ENCODE measurements at regions not wholly inside any gene's neighbourhood (a gene's known extent, or its start where the extent isn't known, plus 50 kb on each side); places are given as distances from the start of the nearest gene placed in this dataset.

GRCh38 chr5:155068616-155069100 lies 55.1 kb downstream of the KIF4B start:
- DNase-seq (ENCODE audit: low read depth) (no peak), FAIRE-seq (no peak)
- Histone ChIP-seq H3K36me3 (ENCODE audit: control insufficient read depth, insufficient read depth, low read length) (no peaks in the 10 kb centered on the region), H3K4me3 (ENCODE audit: low read depth, low read length) (no peak overlapping the region), H3K27me3 (ENCODE audit: control insufficient read depth, insufficient read depth, low read length) (no peaks in the 10 kb centered on the region)
- TF ChIP-seq CTCF (IDR thresholded peaks at IDR 0.05; ENCODE audit: insufficient read depth, low read length, severe bottlenecking): no peak

- no peak for TF ChIP-seq CTCF (IDR thresholded peaks at IDR 0.05; ENCODE audit: insufficient read depth, low read length, severe bottlenecking)
- Histone ChIP-seq H3K36me3 (ENCODE audit: control insufficient read depth, insufficient read depth, low read length) (no peaks in the 10 kb centered on the region), H3K27me3 (ENCODE audit: control insufficient read depth, insufficient read depth, low read length) (no peaks in the 10 kb centered on the region), H3K4me3 (ENCODE audit: low read depth, low read length) (no peak overlapping the region)
- FAIRE-seq (no peak), DNase-seq (ENCODE audit: low read depth) (no peak)
These were observed 56.4 kb downstream of the KIF4B start for GRCh38 chr5:155069961-155070360.

- no peak for DNase-seq (ENCODE audit: low read depth)
- TF ChIP-seq CTCF (IDR thresholded peaks at IDR 0.05; ENCODE audit: insufficient read depth, low read length, severe bottlenecking): no peak
- H3K4me3 ChIP-seq (ENCODE audit: low read depth, low read length): no peak overlapping the region
- H3K27me3 ChIP-seq (ENCODE audit: control insufficient read depth, insufficient read depth, low read length): no peaks in the 10 kb centered on the region
- H3K36me3 ChIP-seq (ENCODE audit: control insufficient read depth, insufficient read depth, low read length): no peaks in the 10 kb centered on the region
- no peak for FAIRE-seq
These were observed 57.2 kb downstream of the KIF4B start for GRCh38 chr5:155070781-155071180.

GRCh38 chr5:155076379-155076778 lies 62.8 kb downstream of the KIF4B start:
- no peaks in the 10 kb centered on the region for H3K36me3 ChIP-seq (ENCODE audit: control insufficient read depth, insufficient read depth, low read length)
- H3K4me3 ChIP-seq (ENCODE audit: low read depth, low read length): no peak overlapping the region
- H3K27me3 ChIP-seq (ENCODE audit: control insufficient read depth, insufficient read depth, low read length): no peaks in the 10 kb centered on the region
- DNase-seq (ENCODE audit: low read depth) (no peak), FAIRE-seq (no peak)
- TF ChIP-seq CTCF (IDR thresholded peaks at IDR 0.05; ENCODE audit: insufficient read depth, low read length, severe bottlenecking): no peak

GRCh38 chr5:155079698-155080097 lies 66.1 kb downstream of the KIF4B start:
- Histone ChIP-seq H3K27me3 (ENCODE audit: control insufficient read depth, insufficient read depth, low read length) (no peaks in the 10 kb centered on the region), H3K36me3 (ENCODE audit: control insufficient read depth, insufficient read depth, low read length) (no peaks in the 10 kb centered on the region), H3K4me3 (ENCODE audit: low read depth, low read length) (no peak overlapping the region)
- no peak for TF ChIP-seq CTCF (IDR thresholded peaks at IDR 0.05; ENCODE audit: insufficient read depth, low read length, severe bottlenecking)
- DNase-seq (ENCODE audit: low read depth): no peak
- no peak for FAIRE-seq

- FAIRE-seq (no peak), DNase-seq (ENCODE audit: low read depth) (no peak)
- Histone ChIP-seq H3K36me3 (ENCODE audit: control insufficient read depth, insufficient read depth, low read length) (no peaks in the 10 kb centered on the region), H3K4me3 (ENCODE audit: low read depth, low read length) (no peak overlapping the region), H3K27me3 (ENCODE audit: control insufficient read depth, insufficient read depth, low read length) (no peaks in the 10 kb centered on the region)
- no peak for TF ChIP-seq CTCF (IDR thresholded peaks at IDR 0.05; ENCODE audit: insufficient read depth, low read length, severe bottlenecking)
These were observed 67.2 kb downstream of the KIF4B start for GRCh38 chr5:155080721-155081120.

All from bronchial epithelial cell (primary cell).